Transverse colon (tissue), 4 donors: ENCODE measurements at regions not wholly inside any gene's neighbourhood (a gene's known extent, or its start where the extent isn't known, plus 50 kb on each side); places are given as distances from the start of the nearest gene placed in this dataset.

Source experiments
- CTCF ChIP-seq, 5 experiments: fragments of 200-600 bp in 3 of 5; fragments of 450-650 bp in 2 of 5; sonication (generic) in 3 of 5; IDR thresholded peaks; 1 replicate in 2 of 5; 2 replicates in 3 of 5; pipeline ENCODE4 v1.5.1; 2016 to 2017; ENCODE audit warnings: antibody characterized with exemption in 5 of 5, inconsistent platforms in 3 of 5, mild to moderate bottlenecking in 2 of 5, moderate library complexity in 1 of 5
- EP300 ChIP-seq: sonication (generic); formaldehyde crosslinking; IDR thresholded peaks from one replicate; pipeline ENCODE4 v1.6.1; 2017; ENCODE audit warnings: antibody characterized with exemption, low read depth
- POLR2A ChIP-seq: fragments of 450-650 bp; IDR thresholded peaks from one replicate; pipeline ENCODE4 v1.6.1; 2016; ENCODE audit warnings: antibody characterized with exemption, mild to moderate bottlenecking, moderate library complexity
- POLR2AphosphoS5 ChIP-seq, 3 donors: sonication (generic); formaldehyde crosslinking; IDR thresholded peaks; one replicate each; pipeline ENCODE4 v1.6.1; 2016; ENCODE audit warnings: antibody characterized with exemption in 3 of 3

GRCh38 chr18:76102156-76102555, 392.9 kb downstream of the ZNF516 start:
- TF ChIP-seq POLR2AphosphoS5 (IDR thresholded peaks at IDR 0.05) (no peak), CTCF (IDR thresholded peaks at IDR 0.05) (no peak), POLR2A (no peak), EP300 (no peak)
